ENCODE measurements at regions not wholly inside any gene's neighbourhood (a gene's known extent, or its start where the extent isn't known, plus 50 kb on each side); places are given as distances from the start of the nearest gene placed in this dataset.

GRCh38 chr18:10289251-10289650 is 165.2 kb upstream of the APCDD1 start:
- DNase-seq = no peak
- peaks cover 17% of the 10 kb centered on the region for H3K4me1 ChIP-seq
- TF ChIP-seq CTCF (IDR thresholded peaks at IDR 0.05) = no peak
- no peak overlapping the region for H3K4me3 ChIP-seq
- H3K9me3 ChIP-seq = no peaks in the 10 kb centered on the region
- ATAC-seq = no peak
- H3K27me3 ChIP-seq = no peaks in the 10 kb centered on the region
- no peaks in the 10 kb centered on the region for H3K36me3 ChIP-seq
- H3K27ac ChIP-seq = peak overlapping the region; percentile 47
- intact Hi-C loops (cut with DNase I) = no loop called here

GRCh38 chr18:10289951-10290637 is 164.3 kb upstream of the APCDD1 start:
- intact Hi-C loops (cut with DNase I) = no loop called here
- Histone ChIP-seq H3K4me1 (peaks cover 11% of the 10 kb centered on the region), H3K27me3 (no peaks in the 10 kb centered on the region), H3K27ac (peak overlapping the region; percentile 47), H3K36me3 (no peaks in the 10 kb centered on the region), H3K4me3 (no peak overlapping the region), H3K9me3 (no peaks in the 10 kb centered on the region)
- peak; percentile 50 for ATAC-seq
- DNase-seq = no peak
- TF ChIP-seq CTCF (IDR thresholded peaks at IDR 0.05) = no peak

GRCh38 chr18:10290638-10291235 is 163.7 kb upstream of the APCDD1 start:
- peak overlapping the region; percentile 47 for H3K27ac ChIP-seq

GRCh38 chr18:10291568-10291981 is 162.9 kb upstream of the APCDD1 start:
- Histone ChIP-seq H3K27ac (no peak overlapping the region), H3K4me1 (peaks cover 9% of the 10 kb centered on the region), H3K4me3 (no peak overlapping the region), H3K9me3 (no peaks in the 10 kb centered on the region), H3K36me3 (no peaks in the 10 kb centered on the region), H3K27me3 (no peaks in the 10 kb centered on the region)
- intact Hi-C loops (cut with DNase I) = no loop called here
- ATAC-seq (peak; percentile 19), DNase-seq (no peak)
- no peak for TF ChIP-seq CTCF (IDR thresholded peaks at IDR 0.05)

More at GRCh38 chr18:10290638-10291235, 163.7 kb upstream of the APCDD1 start:
- Histone ChIP-seq H3K4me3 (no peak overlapping the region), H3K4me1 (peaks cover 9% of the 10 kb centered on the region), H3K9me3 (no peaks in the 10 kb centered on the region), H3K36me3 (no peaks in the 10 kb centered on the region), H3K27me3 (no peaks in the 10 kb centered on the region)
- TF ChIP-seq CTCF (IDR thresholded peaks at IDR 0.05) = no peak
- intact Hi-C loops (cut with DNase I) = no loop called here
- DNase-seq = no peak
- ATAC-seq = peak; percentile 21

- H3K27ac ChIP-seq = no peak overlapping the region
- H3K9me3 ChIP-seq = no peaks in the 10 kb centered on the region
- H3K36me3 ChIP-seq = no peaks in the 10 kb centered on the region
- H3K4me1 ChIP-seq = peaks cover 9% of the 10 kb centered on the region
- intact Hi-C loops (cut with DNase I) = no loop called here
- ATAC-seq = no peak
- no peak overlapping the region for H3K4me3 ChIP-seq
- no peaks in the 10 kb centered on the region for H3K27me3 ChIP-seq
- TF ChIP-seq CTCF (IDR thresholded peaks at IDR 0.05) = no peak
- DNase-seq = no peak
Measured at GRCh38 chr18:10293966-10294365, 160.5 kb upstream of the APCDD1 start.
